Panc1 (cell line): ENCODE measurements at regions not wholly inside any gene's neighbourhood (a gene's known extent, or its start where the extent isn't known, plus 50 kb on each side); places are given as distances from the start of the nearest gene placed in this dataset.

Experiments used
- POLR2AphosphoS5 ChIP-seq: IDR thresholded peaks from 2 replicates; pipeline ENCODE4 v1.6.1; 2012; ENCODE audit warnings: mild to moderate bottlenecking, low read depth, low read length, moderate library complexity
- SIN3A ChIP-seq: IDR thresholded peaks from 2 replicates; pipeline ENCODE4 v1.6.1; 2012; ENCODE audit warnings: low read depth, mild to moderate bottlenecking, low read length, moderate library complexity, borderline replicate concordance; ENCODE audit not compliant: insufficient read depth
- TF ChIP-seq, protein P1 (sequence below): fragments of 450-650 bp; IDR thresholded peaks from 2 replicates; pipeline ENCODE4 v1.5.1; 2017; ENCODE audit warnings: mild to moderate bottlenecking
- TF ChIP-seq, protein P2 (sequence below), 2 experiments: IDR thresholded peaks; 2 replicates each; pipeline ENCODE4 v1.6.1; 2011 to 2012; ENCODE audit warnings: low read depth in 2 of 2, control low read depth in 1 of 2, low read length in 1 of 2, mild to moderate bottlenecking in 1 of 2, moderate library complexity in 1 of 2; ENCODE audit not compliant: insufficient read depth in 1 of 2

DNA sequence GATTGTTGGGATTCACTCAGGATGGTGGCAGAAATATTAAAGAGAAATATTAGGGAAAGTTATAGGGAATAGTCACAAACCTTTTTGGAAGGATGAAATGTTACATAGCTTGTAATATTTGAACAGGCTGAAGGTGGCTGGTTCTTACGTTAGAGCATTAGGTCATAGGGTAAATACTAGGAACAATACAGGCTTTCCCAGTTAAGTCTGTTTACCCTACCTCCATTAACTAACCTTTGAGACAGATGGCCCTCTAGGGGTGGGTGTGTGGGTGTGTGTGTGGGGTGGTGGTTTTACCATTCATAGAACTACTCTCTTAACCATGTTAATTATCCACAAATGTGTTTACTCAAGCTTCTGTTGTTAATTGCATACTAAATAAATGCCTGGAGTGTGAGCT is 94.3 kb upstream of the STK32A start:
- TF ChIP-seq, protein P1, sequence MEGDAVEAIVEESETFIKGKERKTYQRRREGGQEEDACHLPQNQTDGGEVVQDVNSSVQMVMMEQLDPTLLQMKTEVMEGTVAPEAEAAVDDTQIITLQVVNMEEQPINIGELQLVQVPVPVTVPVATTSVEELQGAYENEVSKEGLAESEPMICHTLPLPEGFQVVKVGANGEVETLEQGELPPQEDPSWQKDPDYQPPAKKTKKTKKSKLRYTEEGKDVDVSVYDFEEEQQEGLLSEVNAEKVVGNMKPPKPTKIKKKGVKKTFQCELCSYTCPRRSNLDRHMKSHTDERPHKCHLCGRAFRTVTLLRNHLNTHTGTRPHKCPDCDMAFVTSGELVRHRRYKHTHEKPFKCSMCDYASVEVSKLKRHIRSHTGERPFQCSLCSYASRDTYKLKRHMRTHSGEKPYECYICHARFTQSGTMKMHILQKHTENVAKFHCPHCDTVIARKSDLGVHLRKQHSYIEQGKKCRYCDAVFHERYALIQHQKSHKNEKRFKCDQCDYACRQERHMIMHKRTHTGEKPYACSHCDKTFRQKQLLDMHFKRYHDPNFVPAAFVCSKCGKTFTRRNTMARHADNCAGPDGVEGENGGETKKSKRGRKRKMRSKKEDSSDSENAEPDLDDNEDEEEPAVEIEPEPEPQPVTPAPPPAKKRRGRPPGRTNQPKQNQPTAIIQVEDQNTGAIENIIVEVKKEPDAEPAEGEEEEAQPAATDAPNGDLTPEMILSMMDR: no peak
- TF ChIP-seq, protein P2, sequence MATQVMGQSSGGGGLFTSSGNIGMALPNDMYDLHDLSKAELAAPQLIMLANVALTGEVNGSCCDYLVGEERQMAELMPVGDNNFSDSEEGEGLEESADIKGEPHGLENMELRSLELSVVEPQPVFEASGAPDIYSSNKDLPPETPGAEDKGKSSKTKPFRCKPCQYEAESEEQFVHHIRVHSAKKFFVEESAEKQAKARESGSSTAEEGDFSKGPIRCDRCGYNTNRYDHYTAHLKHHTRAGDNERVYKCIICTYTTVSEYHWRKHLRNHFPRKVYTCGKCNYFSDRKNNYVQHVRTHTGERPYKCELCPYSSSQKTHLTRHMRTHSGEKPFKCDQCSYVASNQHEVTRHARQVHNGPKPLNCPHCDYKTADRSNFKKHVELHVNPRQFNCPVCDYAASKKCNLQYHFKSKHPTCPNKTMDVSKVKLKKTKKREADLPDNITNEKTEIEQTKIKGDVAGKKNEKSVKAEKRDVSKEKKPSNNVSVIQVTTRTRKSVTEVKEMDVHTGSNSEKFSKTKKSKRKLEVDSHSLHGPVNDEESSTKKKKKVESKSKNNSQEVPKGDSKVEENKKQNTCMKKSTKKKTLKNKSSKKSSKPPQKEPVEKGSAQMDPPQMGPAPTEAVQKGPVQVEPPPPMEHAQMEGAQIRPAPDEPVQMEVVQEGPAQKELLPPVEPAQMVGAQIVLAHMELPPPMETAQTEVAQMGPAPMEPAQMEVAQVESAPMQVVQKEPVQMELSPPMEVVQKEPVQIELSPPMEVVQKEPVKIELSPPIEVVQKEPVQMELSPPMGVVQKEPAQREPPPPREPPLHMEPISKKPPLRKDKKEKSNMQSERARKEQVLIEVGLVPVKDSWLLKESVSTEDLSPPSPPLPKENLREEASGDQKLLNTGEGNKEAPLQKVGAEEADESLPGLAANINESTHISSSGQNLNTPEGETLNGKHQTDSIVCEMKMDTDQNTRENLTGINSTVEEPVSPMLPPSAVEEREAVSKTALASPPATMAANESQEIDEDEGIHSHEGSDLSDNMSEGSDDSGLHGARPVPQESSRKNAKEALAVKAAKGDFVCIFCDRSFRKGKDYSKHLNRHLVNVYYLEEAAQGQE (IDR thresholded peaks at IDR 0.05; ENCODE audit: insufficient read depth in 1 of 2, low read depth in 2 of 2, low read length in 1 of 2): no peak
- no peak for TF ChIP-seq SIN3A
- no peak for TF ChIP-seq POLR2AphosphoS5
